ENCODE measurements at regions not wholly inside any gene's neighbourhood (a gene's known extent, or its start where the extent isn't known, plus 50 kb on each side); places are given as distances from the start of the nearest gene placed in this dataset.

DNA sequence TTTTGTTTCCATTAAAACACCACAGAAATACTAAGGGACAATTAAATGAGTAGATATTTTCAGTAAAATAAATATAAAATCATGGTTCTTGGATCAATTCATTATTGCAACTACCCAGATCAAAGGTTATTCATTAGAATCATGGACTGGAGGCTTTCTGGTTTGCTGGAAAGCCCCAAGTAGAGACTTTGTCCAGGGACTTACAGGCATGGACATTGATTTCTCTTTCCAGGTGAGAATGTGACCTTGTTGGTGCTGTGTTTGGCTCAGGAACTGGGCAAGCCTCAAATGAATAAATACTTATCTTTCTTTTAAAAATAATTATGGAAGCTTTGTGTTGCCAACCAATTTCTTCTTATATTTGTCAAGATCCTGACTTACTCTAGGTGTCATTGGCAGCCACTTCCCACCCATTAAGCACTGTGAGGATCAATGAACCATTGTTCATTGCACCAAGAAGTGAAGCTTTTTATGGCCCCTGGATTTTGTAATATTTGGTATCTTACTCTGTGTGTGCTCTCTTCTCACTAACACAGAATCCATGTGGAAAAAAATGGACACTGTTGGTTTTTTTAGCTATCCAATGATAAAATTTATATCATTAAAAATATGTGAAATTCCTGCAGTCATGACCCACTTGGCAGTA is 205.8 kb upstream of the NRXN1 start:
- no peak for DNase-seq

DNA sequence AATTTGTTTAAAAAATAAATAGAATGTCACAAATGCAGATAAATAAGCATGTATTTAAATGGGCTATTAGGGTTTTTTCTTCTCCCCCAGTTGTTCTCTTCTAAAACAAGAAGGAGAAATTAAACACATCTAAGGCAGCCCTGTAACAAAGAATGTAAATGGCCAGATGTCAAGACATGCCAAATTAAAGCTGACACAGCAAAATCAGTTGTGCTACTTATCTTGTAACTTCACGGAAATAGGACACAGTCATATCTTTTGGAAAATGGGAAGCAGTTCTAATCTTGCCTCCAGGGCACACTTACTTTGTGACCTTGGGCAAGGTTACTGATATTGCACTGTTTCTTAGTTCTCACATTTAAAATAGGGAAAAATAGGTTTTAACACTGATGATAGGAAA is 200.1 kb upstream of the NRXN1 start:
- no peak for DNase-seq

GRCh38 chr2:51231071-51231470 is 199.1 kb upstream of the NRXN1 start:
- no peak for DNase-seq

- DNase-seq, result no peak
Measured at GRCh38 chr2:51225377-51225776, 193.4 kb upstream of the NRXN1 start.

DNA sequence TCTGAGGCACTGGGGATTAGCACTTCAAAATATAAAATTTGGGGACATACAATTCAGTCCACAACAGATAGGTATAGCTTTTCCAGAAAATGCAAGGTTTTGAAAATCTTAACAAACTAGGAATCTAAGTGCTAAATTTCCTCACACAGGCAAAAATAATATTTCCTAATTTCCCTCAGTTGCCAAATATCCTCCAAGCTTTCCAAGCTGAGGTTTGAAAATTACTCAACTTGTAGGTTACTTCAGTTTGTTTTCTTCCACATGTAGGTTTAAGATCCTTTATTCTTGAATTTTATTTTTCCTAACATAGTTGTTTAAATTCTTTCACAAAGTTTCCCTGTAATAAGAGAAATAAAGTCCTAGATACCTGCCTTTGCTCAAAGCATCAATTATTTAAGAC is 192.9 kb upstream of the NRXN1 start:
- no peak for DNase-seq

DNA sequence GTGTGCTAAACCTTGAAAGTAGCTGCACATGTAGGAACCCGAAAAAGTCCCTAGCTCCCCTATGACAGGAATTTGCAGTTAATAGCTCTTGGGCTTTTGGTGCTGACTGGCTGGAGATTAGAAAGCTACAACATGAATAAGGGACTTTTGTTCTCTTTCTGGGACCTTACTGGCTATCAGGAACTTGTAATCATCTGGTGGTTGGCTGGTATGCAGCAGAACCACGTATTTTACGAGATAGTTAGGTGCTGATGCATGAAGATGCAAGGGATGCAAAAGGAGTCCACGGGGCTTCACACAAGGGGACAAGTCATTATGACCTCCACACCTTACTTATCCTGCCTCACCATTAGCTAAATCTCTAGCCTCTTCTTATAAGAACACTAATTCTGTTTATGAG is 190.2 kb upstream of the NRXN1 start:
- no peak for DNase-seq

GRCh38 chr2:51220606-51221005 is 188.7 kb upstream of the NRXN1 start:
- no peak for DNase-seq

DNA sequence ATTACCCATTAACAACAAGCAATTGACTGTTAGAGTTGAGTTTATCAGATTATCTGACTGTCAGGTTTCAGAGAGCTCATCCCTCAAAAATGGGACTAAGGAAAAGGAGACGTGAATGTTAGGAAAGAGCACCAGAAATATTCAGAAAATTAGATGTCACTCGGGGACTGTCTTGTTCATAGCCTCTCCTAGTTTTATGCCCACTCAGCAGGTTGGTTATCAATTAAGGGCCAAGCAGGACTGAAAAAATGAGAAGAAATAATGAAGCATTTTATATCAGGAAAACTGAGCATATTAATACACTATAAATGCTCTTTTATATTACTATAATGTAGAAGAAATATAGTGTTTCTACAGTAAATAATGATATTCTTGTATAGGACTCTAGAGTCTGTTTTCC is 188.1 kb upstream of the NRXN1 start:
- DNase-seq, result no peak

DNA sequence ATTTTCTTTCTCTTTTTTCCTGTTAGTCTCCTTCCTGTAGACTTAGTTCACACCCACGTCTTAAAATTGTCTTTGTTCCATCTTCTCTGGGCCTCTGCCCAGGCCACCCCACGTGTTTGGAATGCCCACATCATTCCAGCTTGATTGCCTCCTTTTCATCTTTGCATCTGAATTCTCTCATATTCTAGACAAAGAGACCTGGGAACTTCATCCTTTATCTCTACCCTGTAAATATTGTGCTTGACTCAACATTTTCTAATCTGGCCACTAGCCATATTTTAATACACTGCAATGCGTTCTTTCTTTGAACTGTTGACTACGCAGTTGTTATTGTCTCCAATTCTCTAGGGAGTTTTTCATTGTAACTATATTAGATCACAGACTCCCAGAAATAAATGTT is 187.5 kb upstream of the NRXN1 start:
- no peak for DNase-seq

DNA sequence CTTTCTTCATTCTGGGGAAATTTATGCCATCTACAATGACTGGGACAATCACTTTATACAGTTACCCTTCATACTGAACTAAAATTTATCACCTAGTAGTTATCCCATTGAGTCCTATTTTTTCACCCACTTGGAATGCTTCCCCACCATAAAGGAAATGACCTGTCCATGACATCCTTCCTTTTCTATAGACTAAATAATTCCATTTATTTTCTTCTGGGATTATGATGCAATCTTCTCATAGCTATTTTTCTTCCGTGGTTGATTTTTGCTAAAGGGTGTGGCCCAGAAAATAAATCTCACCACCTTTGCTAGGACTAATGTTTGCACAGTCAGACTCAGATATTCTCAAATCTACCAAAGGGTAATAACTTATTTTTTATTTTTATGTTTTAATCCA is 186.1 kb upstream of the NRXN1 start:
- DNase-seq, result no peak

DNA sequence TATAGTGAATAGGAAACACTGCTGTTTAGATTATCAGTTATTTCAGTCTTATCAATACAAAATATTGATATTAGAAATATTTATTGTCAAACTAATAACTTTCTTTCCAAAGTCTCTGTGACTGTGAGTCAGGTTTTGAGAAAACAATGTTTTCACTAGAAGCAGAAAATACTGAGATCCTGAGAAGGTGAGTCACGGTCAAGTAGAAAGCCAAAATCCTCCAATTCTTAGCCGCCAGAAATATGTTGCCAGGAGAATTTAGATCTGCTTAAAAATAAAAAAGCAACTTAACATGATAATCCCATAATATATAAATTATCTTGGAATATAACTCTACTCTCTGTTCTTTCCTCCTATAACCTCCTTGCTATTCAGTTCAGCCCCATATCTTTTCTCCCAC is 181.9 kb upstream of the NRXN1 start:
- no peak for DNase-seq

DNA sequence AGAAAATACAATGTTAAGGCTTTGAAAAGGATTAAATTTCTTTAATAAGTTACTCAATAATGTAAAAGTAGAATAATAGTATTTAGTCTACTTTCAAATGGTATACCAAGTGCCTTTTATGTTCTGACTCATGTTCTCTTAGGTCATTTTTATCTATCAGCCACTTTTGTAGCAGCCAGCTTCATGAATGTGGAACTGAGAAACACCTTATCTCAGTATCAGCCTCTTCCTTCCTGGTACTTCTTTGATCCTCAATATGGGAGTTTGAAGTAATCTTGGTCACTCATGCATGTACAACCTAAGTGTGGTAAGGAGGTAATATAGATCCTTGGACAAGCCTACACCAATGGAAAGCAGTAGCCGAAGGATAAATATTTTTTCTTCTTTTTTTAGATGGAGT is 180.4 kb upstream of the NRXN1 start:
- DNase-seq, result no peak

DNA sequence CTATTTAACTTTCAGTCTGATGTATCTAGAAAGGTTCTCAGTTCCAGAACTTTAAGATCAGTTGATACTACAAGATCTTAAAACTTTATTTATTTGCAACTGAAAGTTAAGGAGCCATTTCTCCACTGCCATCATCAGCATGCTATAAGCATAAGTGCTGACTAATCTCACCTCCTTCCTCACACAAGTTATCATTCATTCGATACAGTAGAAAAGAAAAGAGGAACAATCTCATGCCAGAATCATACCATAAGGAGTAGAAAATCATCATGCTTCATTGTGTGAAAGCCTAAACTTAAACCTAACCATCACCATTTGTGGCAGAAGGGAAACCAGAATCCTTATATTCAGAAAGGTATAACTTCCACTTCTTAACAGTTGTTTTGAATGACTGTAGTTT is 176.6 kb upstream of the NRXN1 start:
- DNase-seq, result no peak

DNA sequence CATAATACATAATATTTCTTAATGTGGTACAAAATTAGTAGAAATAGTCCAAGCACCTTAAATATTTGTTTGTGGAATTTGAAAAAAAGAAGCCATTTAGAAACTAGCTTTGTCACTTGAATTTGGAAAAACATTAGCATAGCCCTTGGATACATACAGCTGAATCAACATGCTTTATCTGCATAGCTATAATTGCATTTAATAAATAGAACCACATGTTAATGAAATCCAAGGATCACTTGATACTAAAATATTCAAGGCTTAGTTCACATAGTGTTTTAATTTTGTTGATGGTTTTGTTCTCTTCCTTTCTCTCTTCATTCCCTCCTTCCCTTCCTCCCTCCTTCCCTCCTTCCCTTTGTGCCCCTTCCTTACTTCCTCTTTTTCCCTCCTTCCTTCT is 169.4 kb upstream of the NRXN1 start:
- DNase-seq, result no peak

DNA sequence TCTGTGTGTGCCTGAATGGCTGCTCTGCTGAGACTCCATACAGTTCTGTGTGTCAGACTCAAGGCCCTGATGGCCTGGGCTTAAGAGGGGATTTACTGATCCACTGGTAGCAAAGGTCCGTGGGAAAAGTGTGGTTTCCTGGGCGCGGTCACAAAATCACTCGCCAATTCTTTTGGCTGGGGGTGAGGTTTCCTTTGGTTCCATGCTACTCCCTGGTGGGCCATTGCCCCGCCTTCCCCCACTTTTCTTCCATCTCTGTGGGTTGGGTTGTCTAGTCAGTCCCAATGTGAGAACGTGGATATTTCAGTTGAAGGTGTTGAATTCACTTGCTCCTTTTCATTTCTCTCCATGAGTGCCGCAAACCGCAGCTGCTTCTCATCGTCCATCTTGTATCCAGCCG is 162.7 kb upstream of the NRXN1 start:
- no peak for DNase-seq

- no peak for DNase-seq
Measured at GRCh38 chr2:51170273-51170672, 138.3 kb upstream of the NRXN1 start.

DNA sequence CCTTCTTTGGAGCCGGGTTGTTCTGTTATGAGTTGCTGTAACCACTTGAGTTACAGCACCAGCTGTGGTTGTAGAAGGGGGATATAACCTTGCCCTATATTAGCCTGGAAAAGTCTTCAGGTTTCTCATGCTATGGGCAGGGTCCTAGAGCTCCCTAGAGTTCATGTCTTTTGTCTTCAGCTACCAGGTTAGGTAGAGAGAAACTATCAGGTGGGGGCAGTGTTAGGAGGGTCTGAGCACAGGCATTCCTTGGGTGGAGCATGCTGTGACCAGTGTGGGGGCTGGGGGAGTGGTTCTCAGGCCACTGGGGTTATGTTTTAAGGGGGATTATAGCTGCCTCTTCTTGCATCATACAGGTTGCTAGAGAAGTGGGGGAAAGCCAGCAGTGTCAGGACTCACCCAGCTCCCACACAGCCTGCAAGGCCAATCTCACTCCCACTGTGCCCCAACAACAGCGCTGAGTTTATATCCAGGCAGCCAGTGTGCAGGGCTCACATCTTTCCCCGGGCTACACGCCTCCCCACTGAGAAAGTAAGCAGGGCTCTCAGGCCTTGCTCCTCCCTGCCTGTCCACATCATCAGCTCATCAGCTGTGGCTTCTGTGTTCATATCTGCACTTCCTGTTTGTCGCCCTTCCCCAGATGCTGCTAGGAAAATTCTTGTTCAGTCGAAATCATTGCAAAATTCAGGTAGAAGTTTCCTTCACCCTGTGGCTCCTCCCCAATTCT is 133.8 kb upstream of the NRXN1 start:
- DNase-seq, result no peak

DNA sequence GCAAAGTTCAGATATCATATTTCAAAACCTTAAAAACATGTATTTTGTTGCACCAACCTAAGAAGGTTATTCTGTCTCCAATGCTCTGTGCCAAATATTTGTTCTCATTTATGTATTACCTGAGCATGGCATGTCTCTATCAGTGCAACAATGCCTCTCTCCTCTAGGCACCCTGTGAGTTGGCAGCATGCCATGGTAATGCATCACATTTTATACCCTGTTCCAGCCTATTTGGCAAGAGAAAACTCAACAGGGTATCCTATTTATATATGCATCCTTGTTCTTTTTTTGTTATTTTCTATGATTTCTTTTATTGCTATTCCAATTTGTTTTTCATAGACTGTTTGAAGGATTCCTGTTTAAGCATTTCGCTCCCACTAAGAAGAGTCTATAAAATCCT is 126.3 kb upstream of the NRXN1 start:
- no peak for DNase-seq

GRCh38 chr2:51153236-51153635 is 121.3 kb upstream of the NRXN1 start:
- no peak for DNase-seq

DNA sequence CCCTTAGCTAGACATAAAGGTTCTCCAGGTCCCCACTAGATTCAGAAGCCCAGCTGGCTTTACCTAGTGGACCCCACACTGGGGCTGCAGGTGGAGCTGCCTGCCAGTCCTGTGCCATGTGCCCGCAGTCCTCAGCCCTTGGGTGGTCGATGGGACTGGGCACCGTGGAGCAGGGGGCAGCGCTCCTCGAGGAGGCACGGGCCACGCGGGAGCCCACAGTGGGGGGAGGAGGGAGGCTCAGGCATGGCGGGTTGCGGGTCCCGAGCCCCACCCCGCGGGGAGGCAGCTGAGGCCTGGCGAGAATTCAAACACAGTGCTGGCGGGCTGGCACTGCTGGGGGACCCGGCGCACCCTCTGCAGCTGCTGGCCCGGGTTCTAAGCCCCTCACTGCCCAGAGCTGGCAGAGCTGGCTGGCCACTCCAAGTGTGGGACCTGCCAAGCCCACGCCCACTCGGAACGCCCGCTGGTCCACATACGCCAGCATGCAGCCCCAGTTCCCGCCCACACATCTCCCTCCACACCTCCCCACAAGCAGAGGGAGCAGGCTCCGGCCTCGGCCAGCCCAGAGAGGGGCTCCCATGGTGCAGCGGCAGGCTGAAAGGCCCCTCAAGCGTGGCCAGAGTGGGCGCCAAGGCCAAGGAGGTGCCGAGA is 119.7 kb upstream of the NRXN1 start:
- DNase-seq, result no peak

DNA sequence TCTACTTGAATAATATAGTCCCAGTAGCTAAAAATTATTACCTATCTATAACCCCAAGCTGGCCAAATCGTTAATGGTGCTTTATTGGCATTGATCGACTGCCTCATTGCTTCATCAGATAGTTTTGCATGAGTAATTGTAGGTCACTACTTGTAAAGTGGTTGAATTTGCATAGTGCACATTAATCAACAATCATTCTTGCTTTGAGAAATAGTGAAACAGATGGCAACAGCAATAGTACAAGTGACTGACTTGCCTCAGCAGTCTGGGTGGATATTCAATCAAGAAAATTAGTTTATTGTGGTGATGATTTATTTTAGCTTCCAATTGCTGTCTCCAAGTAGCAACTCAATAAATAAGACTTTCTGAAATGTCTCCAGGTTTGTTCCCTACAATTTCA is 117.8 kb upstream of the NRXN1 start:
- no peak for DNase-seq

DNA sequence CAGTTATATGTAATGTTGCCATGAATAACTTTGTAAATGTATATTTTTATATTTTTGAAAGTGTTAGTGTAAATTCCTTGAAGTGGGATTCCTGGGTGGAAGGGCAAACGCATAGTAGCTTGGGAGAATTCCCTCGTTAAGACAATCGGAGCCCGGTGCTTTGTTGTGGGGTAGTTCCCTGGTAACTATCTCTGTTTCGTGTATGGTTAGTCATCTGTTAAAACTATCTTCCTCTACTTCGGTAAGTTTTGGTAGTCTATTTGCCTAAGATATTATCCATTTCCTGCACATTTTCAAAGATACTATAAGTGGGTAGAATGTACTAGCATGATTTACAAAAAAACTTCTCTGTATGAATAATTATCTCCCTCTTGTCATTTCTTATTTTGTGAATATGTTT is 113.8 kb upstream of the NRXN1 start:
- DNase-seq, result no peak

GRCh38 chr2:51120754-51121280 is 88.9 kb upstream of the NRXN1 start:
- DNase-seq, result no peak

GRCh38 chr2:51111532-51111931 is 79.6 kb upstream of the NRXN1 start:
- no peak for DNase-seq
